Neural progenitor cell (in vitro differentiated cells): ENCODE measurements at regions not wholly inside any gene's neighbourhood (a gene's known extent, or its start where the extent isn't known, plus 50 kb on each side); places are given as distances from the start of the nearest gene placed in this dataset.
"Not testable (repeated sequence)": the region's sequence is repeated elsewhere in the genome, so short reads cannot be mapped to it uniquely, and the experiment has no call there.

Experiments
- DNase-seq: peaks from one replicate; pipeline ENCODE4 v3.0.0-alpha.2; 2016; ENCODE audit warnings: low spot score
- H2AFZ ChIP-seq: fragments of 200-600 bp; sonication (generic); replicated peaks from 2 replicates; pipeline ENCODE4 v1.6.1; 2016; ENCODE audit warnings: antibody characterized with exemption
- H3F3A ChIP-seq: fragments of 200-600 bp; sonication (generic); 2 replicates; pipeline ENCODE4 v1.6.1; 2016; ENCODE audit warnings: antibody characterized with exemption, low read depth
- H3K27ac ChIP-seq: fragments of 200-600 bp; sonication (generic); 2 replicates; pipeline ENCODE4 v1.5.1; 2016; ENCODE audit warnings: mild to moderate bottlenecking
- H3K27me3 ChIP-seq: fragments of 200-600 bp; sonication (generic); 2 replicates; pipeline ENCODE4 v1.6.1; 2016; ENCODE audit warnings: mild to moderate bottlenecking, moderate library complexity
- H3K36me3 ChIP-seq: fragments of 200-600 bp; sonication (generic); 2 replicates; pipeline ENCODE4 v1.5.1; 2016
- H3K4me1 ChIP-seq: fragments of 200-600 bp; sonication (generic); 2 replicates; pipeline ENCODE4 v1.6.1; 2016; ENCODE audit warnings: mixed run types
- H3K4me2 ChIP-seq: fragments of 200-600 bp; sonication (generic); 2 replicates; pipeline ENCODE4 v1.6.1; 2016
- H3K4me3 ChIP-seq: fragments of 200-600 bp; sonication (generic); 2 replicates; pipeline ENCODE4 v1.5.1; 2016
- H3K79me2 ChIP-seq: fragments of 200-600 bp; sonication (generic); 2 replicates; pipeline ENCODE4 v1.6.1; 2016; ENCODE audit warnings: low read depth
- H3K9ac ChIP-seq: fragments of 200-600 bp; sonication (generic); 2 replicates; pipeline ENCODE4 v1.6.1; 2016
- H3K9me3 ChIP-seq: fragments of 200-600 bp; sonication (generic); 2 replicates; pipeline ENCODE4 v1.5.1; 2016; ENCODE audit warnings: low read depth
- H4K20me1 ChIP-seq: fragments of 200-600 bp; sonication (generic); 2 replicates; pipeline ENCODE4 v1.6.1; 2016; ENCODE audit warnings: low read depth
- H3K27ac Mint-ChIP-seq: 3 replicates; pipeline ENCODE4 v1.8.0; 2021; ENCODE audit warnings: mixed read lengths
- H3K27me3 Mint-ChIP-seq: 2 replicates; pipeline ENCODE4 v1.8.0; 2022; ENCODE audit warnings: low read depth, mild to moderate bottlenecking, inconsistent platforms, moderate library complexity, mixed read lengths; ENCODE audit not compliant: insufficient read depth
- H3K36me3 Mint-ChIP-seq: 3 replicates; pipeline ENCODE4 v1.8.0; 2021; ENCODE audit warnings: mixed read lengths
- H3K4me1 Mint-ChIP-seq: 3 replicates; pipeline ENCODE4 v1.8.0; 2021; ENCODE audit warnings: mixed read lengths
- H3K4me3 Mint-ChIP-seq: 3 replicates; pipeline ENCODE4 v1.8.0; 2021; ENCODE audit warnings: mild to moderate bottlenecking, moderate library complexity, mixed read lengths
- H3K9me3 Mint-ChIP-seq: 3 replicates; pipeline ENCODE4 v1.8.0; 2020; ENCODE audit warnings: mixed read lengths
- CTCF ChIP-seq: fragments of 200-600 bp; sonication (generic); IDR thresholded peaks from 2 replicates; pipeline ENCODE4 v1.5.1; 2017; ENCODE audit warnings: antibody characterized with exemption, mild to moderate bottlenecking
- EZH2 ChIP-seq: fragments of 200-600 bp; sonication (generic); IDR thresholded peaks from 2 replicates; pipeline ENCODE4 v1.6.1; 2017; ENCODE audit warnings: antibody characterized with exemption, mild to moderate bottlenecking, moderate library complexity
- EZH2phosphoT487 ChIP-seq: fragments of 200-600 bp; sonication (generic); IDR thresholded peaks from 2 replicates; pipeline ENCODE4 v1.6.1; 2017; ENCODE audit warnings: antibody characterized with exemption

GRCh38 chr7:122248472-122248871 lies 56.1 kb downstream of the FEZF1 start:
- no peaks in the 10 kb centered on the region for H3F3A ChIP-seq
- no peaks in the 10 kb centered on the region for H3K4me1 Mint-ChIP-seq
- H3K9me3 Mint-ChIP-seq = peaks cover 2% of the 10 kb centered on the region
- H3K79me2 ChIP-seq = no peaks in the 10 kb centered on the region
- H3K36me3 ChIP-seq = no peaks in the 10 kb centered on the region
- H3K27me3 Mint-ChIP-seq = peaks cover under 1% of the 10 kb centered on the region
- H3K4me3 Mint-ChIP-seq = no peak overlapping the region
- H3K4me3 ChIP-seq = no peak overlapping the region
- DNase-seq = no peak
- H3K9me3 ChIP-seq = no peaks in the 10 kb centered on the region
- H4K20me1 ChIP-seq = no peaks in the 10 kb centered on the region
- H3K4me1 ChIP-seq = no peaks in the 10 kb centered on the region
- TF ChIP-seq CTCF = no peak
- no peak for TF ChIP-seq EZH2phosphoT487
- no peak overlapping the region for H2AFZ ChIP-seq
- H3K27ac ChIP-seq = no peak overlapping the region
- H3K27ac Mint-ChIP-seq = no peak overlapping the region
- H3K36me3 Mint-ChIP-seq = no peaks in the 10 kb centered on the region
- no peak overlapping the region for H3K4me2 ChIP-seq
- no peaks in the 10 kb centered on the region for H3K27me3 ChIP-seq
- no peak overlapping the region for H3K9ac ChIP-seq

GRCh38 chr7:122238729-122239128 lies 65.8 kb downstream of the FEZF1 start:
- H3K27me3 ChIP-seq, H3K4me3 Mint-ChIP-seq, H2AFZ ChIP-seq, H3K36me3 ChIP-seq, H3K36me3 Mint-ChIP-seq, H3K27ac ChIP-seq, H3K4me1 ChIP-seq, H3K79me2 ChIP-seq, H3K27ac Mint-ChIP-seq, H3K9me3 Mint-ChIP-seq, H3K4me1 Mint-ChIP-seq, H3F3A ChIP-seq, H4K20me1 ChIP-seq, H3K27me3 Mint-ChIP-seq, DNase-seq, H3K9ac ChIP-seq, H3K4me3 ChIP-seq, H3K9me3 ChIP-seq, H3K4me2 ChIP-seq: not testable (repeated sequence)

GRCh38 chr7:122238297-122238696 lies 66.3 kb downstream of the FEZF1 start:
- not testable (repeated sequence) for H2AFZ ChIP-seq, H3K4me1 Mint-ChIP-seq, H3K27me3 ChIP-seq, H3K79me2 ChIP-seq, H3K4me3 ChIP-seq, DNase-seq, H4K20me1 ChIP-seq, H3K27me3 Mint-ChIP-seq, H3K9me3 Mint-ChIP-seq, H3K4me3 Mint-ChIP-seq, H3K4me2 ChIP-seq, H3K27ac ChIP-seq, H3K36me3 ChIP-seq, H3F3A ChIP-seq, H3K36me3 Mint-ChIP-seq, H3K4me1 ChIP-seq, H3K9me3 ChIP-seq, H3K9ac ChIP-seq, H3K27ac Mint-ChIP-seq

- H3K36me3 ChIP-seq = no peaks in the 10 kb centered on the region
- H3K27me3 Mint-ChIP-seq = peaks cover 2% of the 10 kb centered on the region
- H3K4me1 ChIP-seq = peaks cover 10% of the 10 kb centered on the region
- H3K9ac ChIP-seq = no peak overlapping the region
- H3K4me3 Mint-ChIP-seq = no peak overlapping the region
- no peak overlapping the region for H3K27ac ChIP-seq
- H3K27me3 ChIP-seq = no peaks in the 10 kb centered on the region
- H3F3A ChIP-seq = no peaks in the 10 kb centered on the region
- no peaks in the 10 kb centered on the region for H3K36me3 Mint-ChIP-seq
- H2AFZ ChIP-seq = no peak overlapping the region
- no peaks in the 10 kb centered on the region for H3K79me2 ChIP-seq
- H3K9me3 Mint-ChIP-seq = no peaks in the 10 kb centered on the region
- DNase-seq = no peak
- H3K4me2 ChIP-seq = no peak overlapping the region
- H3K4me3 ChIP-seq = no peak overlapping the region
- no peaks in the 10 kb centered on the region for H3K9me3 ChIP-seq
- H3K4me1 Mint-ChIP-seq = peaks cover 4% of the 10 kb centered on the region
- TF ChIP-seq EZH2phosphoT487 = no peak
- TF ChIP-seq CTCF = no peak
- TF ChIP-seq EZH2 = no peak
- H3K27ac Mint-ChIP-seq = no peak overlapping the region
- H4K20me1 ChIP-seq = no peaks in the 10 kb centered on the region
Measured at GRCh38 chr7:122225874-122226273, 78.7 kb downstream of the FEZF1 start.
